ENCODE measurements at regions not wholly inside any gene's neighbourhood (a gene's known extent, or its start where the extent isn't known, plus 50 kb on each side); places are given as distances from the start of the nearest gene placed in this dataset.
"Not testable (repeated sequence)": the region's sequence is repeated elsewhere in the genome, so short reads cannot be mapped to it uniquely, and the experiment has no call there.

DNA sequence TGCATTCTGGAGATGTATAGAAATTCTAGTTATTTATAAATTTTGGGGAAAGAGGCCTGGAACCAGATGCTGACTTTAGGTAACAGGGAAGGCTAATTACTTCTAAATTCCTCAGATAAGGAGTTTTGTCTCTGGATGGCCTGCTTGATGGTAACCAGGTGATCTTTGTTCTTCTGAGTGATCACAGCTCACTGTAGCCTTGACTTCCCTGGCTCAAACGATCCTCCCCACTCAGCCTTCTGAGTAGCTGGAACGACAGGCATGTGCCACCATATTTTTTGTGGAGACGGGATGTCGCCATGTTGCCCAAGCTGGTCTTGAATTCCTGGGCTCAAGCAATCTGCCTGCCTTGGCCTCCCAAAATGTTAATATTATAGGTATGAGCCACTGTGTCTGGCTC lies 54.4 kb upstream of the MSH6 start:
- Mint-ChIP-seq H3K27me3 (no peaks in the 10 kb centered on the region), H3K4me1 (no peaks in the 10 kb centered on the region), H3K27ac (no peak overlapping the region), H3K9me3 (no peaks in the 10 kb centered on the region), H3K4me3 (no peak overlapping the region)
- ATAC-seq: no peak
- no peak for DNase-seq

DNA sequence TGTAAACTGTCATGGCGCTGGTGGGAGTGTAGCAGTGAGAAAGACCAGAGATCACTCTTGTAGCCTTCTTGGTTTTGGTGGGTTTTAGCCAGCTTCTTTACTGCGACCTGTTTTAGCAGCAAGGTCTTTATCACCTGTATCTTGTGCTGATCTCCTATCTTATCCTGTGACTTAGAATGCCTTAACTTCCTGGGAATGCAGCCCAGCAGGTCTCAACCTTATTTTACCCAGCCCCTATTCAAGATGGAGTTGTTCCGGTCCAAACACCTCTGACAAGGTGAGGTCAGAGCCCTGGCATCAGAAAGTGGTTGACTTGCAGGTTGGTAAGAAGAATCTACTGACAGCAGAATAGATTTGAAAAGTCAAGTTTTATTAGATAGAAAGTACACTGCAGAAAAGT lies 55.0 kb upstream of the MSH6 start:
- ATAC-seq (no peak), DNase-seq (no peak)
- H3K27me3 Mint-ChIP-seq: no peaks in the 10 kb centered on the region
- H3K9me3 Mint-ChIP-seq: no peaks in the 10 kb centered on the region
- no peak overlapping the region for H3K4me3 Mint-ChIP-seq
- no peaks in the 10 kb centered on the region for H3K4me1 Mint-ChIP-seq
- no peak overlapping the region for H3K27ac Mint-ChIP-seq

DNA sequence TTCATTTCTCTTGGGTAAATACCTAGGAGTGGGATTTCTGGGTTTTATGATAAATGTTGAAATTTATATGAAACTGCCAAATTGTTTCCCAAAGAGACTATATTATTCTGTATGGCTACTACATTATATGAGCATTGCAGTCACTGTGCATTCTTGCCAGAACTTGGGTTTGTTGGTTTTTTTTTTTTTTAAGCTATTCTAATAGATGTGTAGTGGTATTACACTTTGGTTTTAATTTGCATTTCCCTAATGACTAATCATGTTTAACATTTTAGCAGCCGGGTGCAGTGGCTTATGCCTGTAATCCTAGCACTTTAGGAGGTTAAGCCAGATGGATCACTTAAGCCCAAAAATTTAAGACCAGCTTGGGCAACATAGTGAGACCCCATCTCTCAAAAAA lies 56.0 kb upstream of the MSH6 start:
- not testable (repeated sequence) for DNase-seq, H3K27ac Mint-ChIP-seq, ATAC-seq, H3K9me3 Mint-ChIP-seq, H3K4me1 Mint-ChIP-seq, H3K27me3 Mint-ChIP-seq, H3K4me3 Mint-ChIP-seq

DNA sequence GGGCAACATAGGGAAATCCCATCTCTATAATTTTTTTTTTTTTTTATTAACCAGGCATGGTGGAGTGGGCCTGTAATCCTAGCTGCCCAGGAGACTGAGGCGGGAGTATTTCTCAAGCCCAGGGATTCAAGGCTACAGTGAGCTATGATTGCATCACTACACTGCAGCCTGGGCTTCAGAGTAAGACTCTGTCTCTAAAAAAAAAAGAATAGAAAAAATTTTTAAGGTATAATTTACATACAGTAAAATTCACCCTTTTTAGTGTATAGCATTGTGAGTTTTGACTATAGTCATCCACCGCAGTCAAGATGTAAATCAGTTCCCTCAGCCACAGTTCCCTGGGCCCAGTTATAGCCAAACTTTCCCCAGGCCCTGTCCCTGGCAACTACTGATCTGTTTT lies 57.1 kb upstream of the MSH6 start:
- Mint-ChIP-seq H3K27ac (no peak overlapping the region), H3K27me3 (no peaks in the 10 kb centered on the region), H3K4me3 (no peak overlapping the region), H3K4me1 (no peaks in the 10 kb centered on the region), H3K9me3 (no peaks in the 10 kb centered on the region)
- ATAC-seq (no peak), DNase-seq (no peak)

DNA sequence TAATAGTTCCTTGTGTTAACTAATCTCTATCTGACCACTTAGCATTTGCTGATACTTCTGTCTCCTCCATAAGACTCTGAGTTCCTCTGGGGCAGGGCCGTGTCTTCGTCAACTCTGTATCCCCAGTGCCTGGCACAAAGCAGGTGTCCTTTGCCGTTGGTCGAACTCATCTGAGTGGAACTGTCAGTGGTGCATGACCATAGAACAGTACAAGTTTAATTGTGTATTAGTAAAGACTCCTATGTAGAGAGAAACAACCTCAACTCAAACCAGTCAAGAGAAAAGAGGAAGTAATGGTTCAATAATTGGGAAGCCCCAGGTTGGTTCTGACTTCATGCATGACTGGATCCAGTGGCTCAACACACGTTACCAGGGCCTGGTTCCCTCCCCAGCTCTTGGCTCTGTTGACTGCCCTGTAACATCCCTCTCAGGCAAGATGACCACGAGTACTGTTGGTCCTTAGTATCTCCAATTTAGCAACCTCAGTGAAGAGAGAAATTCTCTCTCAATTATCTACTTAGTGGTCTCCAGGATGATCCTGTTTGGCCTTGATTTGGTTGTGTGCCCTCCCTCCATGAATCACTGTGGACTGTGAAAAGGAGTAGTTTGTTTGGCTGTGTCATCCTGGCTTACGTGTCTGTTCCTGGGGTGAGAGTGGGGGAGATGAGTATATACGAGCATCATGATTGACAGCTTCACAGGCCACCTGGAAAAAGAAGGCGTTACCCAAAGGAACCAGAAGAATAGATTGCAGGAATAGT lies 58.5 kb upstream of the MSH6 start:
- no peaks in the 10 kb centered on the region for H3K27me3 Mint-ChIP-seq
- no peak overlapping the region for H3K4me3 Mint-ChIP-seq
- DNase-seq (no peak), ATAC-seq (no peak)
- H3K4me1 Mint-ChIP-seq: no peaks in the 10 kb centered on the region
- H3K27ac Mint-ChIP-seq: no peak overlapping the region
- no peaks in the 10 kb centered on the region for H3K9me3 Mint-ChIP-seq

DNA sequence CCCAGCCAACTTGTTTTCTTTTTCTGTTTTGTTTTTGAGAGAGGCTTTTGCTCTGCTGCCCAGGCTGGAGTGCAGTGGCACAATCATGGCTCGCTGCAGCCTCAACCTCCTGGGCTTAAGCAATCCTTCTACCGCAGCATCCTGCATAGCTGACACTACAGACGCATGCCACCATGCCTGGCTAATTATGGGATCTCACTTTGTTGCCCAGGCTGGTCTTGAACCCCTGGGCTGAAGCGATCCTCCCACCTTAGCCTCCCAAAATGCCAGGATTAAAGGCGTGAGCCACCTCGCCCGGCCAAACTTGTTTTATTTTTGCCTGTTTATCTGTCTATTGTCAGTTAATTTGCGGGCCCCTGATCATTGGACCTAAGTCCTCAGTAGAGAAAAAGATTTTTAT lies 61.6 kb upstream of the MSH6 start:
- H3K27me3 Mint-ChIP-seq: no peaks in the 10 kb centered on the region
- H3K4me3 Mint-ChIP-seq: no peak overlapping the region
- DNase-seq: no peak
- H3K9me3 Mint-ChIP-seq: no peaks in the 10 kb centered on the region
- no peak overlapping the region for H3K27ac Mint-ChIP-seq
- ATAC-seq: no peak
- H3K4me1 Mint-ChIP-seq: no peaks in the 10 kb centered on the region

DNA sequence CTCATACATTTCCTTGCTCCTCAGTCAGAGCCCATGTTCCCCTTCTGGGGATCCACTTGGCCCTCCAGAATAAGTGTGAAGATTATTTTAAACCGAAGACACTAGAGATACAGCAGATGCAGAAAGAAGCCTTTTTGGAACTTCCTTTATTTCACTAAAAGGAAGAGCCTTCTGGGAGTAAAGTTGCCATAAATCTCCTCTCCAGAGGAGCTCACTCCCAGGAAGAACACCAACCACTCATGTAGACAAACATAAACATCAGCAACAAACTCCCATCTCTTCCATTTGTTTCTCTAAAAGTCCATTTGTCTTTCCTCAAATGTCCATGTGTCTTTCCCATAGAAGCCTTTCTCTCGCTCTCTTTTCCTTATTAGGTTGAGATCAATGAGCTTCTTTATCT lies 62.4 kb upstream of the MSH6 start:
- H3K27me3 Mint-ChIP-seq: no peaks in the 10 kb centered on the region
- H3K4me1 Mint-ChIP-seq: no peaks in the 10 kb centered on the region
- H3K9me3 Mint-ChIP-seq: no peaks in the 10 kb centered on the region
- no peak for ATAC-seq
- H3K27ac Mint-ChIP-seq: no peak overlapping the region
- DNase-seq: no peak
- no peak overlapping the region for H3K4me3 Mint-ChIP-seq

DNA sequence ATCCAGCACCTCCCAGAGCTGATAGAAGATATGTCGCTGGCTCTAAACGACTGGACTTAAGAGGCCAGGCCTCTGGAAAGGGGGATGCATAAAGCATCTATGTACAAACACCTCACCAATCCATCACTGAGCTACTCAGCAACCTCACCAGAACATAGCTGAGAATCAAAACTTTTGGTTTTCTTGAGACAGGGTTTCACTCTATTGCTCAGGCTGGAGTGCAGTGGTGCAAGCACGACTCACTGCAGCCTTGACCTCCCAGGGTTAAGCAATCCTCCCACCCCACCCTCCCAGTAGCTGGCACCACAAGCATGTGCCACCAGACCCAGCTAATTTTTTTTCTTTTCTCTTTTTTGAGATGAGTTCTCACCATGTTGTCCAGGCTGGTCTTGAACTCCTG lies 62.9 kb upstream of the MSH6 start:
- DNase-seq: no peak
- Mint-ChIP-seq H3K9me3 (no peaks in the 10 kb centered on the region), H3K4me1 (no peaks in the 10 kb centered on the region), H3K27ac (no peak overlapping the region), H3K4me3 (no peak overlapping the region), H3K27me3 (no peaks in the 10 kb centered on the region)
- no peak for ATAC-seq

DNA sequence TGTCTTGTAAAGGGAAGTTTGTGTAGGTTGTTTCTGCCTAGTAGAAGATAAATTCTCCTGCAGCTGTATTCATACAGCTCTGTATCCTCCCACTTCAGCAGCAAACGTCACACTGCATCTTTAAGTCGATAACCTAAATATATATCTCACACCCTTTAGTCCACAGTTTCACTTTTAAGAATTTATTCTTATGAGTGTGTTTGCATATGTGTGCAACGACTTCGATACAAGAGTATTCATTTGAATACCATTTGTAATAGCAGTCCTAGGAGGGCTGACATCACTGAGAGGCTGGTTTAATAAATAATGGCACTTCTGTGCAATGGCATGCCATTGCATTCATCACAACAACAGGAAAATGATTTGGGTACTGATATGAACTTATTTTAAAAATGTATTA lies 63.8 kb upstream of the MSH6 start:
- Mint-ChIP-seq H3K9me3 (no peaks in the 10 kb centered on the region), H3K4me3 (no peak overlapping the region), H3K27me3 (no peaks in the 10 kb centered on the region), H3K27ac (no peak overlapping the region), H3K4me1 (no peaks in the 10 kb centered on the region)
- ATAC-seq: no peak
- no peak for DNase-seq

DNA sequence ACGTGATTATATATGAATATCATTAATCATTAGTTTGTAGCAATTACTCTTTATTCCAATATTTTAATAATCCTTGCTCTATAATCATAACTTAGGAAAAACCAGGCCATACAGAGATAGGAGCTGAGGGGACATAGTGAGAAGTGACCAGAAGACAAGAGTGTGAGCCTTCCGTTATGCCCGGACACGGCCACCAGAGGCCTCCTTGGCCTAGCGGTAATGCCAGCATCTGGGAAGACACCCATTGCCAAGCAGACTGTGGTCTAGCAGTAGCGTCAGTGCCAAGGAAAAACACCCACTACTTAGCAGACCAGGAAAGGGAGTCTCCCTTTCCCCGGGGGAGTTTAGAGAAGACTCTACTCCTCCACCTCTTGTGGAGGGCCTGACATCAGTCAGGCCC lies 66.6 kb upstream of the MSH6 start:
- not testable (repeated sequence) for DNase-seq, H3K9me3 Mint-ChIP-seq, H3K27ac Mint-ChIP-seq, H3K4me3 Mint-ChIP-seq, H3K27me3 Mint-ChIP-seq, ATAC-seq, H3K4me1 Mint-ChIP-seq

DNA sequence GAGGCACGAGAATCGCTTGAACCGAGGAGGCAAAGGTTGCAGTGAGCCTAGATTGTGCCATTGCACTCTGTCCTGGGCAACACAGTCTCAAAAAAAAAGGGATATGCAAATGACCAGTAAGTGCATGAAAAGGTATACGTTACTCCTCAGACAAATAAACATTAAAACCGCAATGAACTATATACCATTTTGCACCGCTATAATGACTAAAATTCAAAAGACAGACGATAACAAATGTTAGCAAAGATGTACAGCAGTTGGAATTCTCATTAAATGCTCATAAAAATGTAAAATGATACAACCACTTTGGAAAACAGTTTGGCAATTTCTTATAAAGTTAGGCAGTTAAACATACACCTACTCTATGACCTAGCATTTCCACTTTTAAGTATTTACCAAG lies 67.4 kb upstream of the MSH6 start:
- H3K9me3 Mint-ChIP-seq: no peaks in the 10 kb centered on the region
- ATAC-seq: no peak
- no peaks in the 10 kb centered on the region for H3K4me1 Mint-ChIP-seq
- H3K27me3 Mint-ChIP-seq: no peaks in the 10 kb centered on the region
- H3K4me3 Mint-ChIP-seq: no peak overlapping the region
- H3K27ac Mint-ChIP-seq: no peak overlapping the region
- DNase-seq: no peak

DNA sequence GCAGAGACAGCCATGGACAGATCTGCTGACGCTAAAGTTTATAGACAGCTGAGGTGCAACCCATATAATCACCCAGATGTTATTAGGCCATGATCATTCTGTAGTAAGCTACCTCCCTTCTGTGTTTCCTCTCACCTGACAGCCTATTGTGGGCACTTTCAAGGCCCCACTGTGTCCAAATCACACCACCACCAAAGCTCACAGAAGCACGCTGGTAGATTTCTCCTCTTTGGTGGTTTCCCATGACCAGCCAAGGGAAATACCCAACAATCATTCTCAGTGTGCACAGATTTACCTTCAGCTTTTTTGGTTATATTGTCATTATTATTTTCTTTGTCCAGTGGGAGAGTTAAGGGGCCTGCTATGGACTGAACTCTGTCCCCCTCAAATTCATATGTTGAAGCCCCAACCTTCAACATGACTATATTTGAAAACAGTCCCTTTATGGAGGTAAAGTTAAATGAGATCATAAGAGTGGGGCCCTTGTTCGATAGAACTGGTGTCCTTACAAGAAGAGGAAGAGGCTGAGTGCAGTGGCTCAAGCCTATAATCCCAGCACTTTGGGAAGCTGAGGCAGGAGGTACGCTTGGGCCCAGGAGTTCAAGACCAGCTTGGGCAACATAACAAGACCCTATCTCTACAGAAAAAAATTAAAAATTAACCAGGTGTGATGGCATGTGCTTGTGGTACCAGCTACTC lies 74.0 kb upstream of the MSH6 start:
- Mint-ChIP-seq H3K27me3 (no peaks in the 10 kb centered on the region), H3K9me3 (no peaks in the 10 kb centered on the region), H3K4me1 (no peaks in the 10 kb centered on the region), H3K4me3 (no peak overlapping the region), H3K27ac (no peak overlapping the region)
- DNase-seq (no peak), ATAC-seq (peak; percentile 49)

DNA sequence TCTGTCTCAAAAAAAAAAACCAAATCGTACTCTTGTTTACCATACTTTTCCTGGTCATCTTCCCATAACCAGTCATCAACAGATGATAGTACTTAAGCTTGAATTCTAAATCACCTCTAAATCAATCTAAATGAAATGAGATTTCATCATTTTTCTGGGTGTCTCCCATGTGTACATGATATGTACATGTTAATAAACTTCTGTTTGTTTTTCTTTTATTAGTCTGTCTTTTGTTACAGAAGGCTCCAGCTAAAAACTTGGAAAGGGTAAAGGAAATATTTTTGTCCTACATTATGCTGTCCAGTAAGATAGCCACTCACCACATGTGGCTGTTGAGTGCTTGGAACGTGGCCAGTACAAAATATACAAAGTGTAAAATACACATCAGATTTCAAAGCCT lies 78.7 kb upstream of the MSH6 start:
- no peak for DNase-seq
- H3K4me3 Mint-ChIP-seq: no peak overlapping the region
- H3K9me3 Mint-ChIP-seq: no peaks in the 10 kb centered on the region
- no peak overlapping the region for H3K27ac Mint-ChIP-seq
- ATAC-seq: no peak
- no peaks in the 10 kb centered on the region for H3K4me1 Mint-ChIP-seq
- no peaks in the 10 kb centered on the region for H3K27me3 Mint-ChIP-seq

DNA sequence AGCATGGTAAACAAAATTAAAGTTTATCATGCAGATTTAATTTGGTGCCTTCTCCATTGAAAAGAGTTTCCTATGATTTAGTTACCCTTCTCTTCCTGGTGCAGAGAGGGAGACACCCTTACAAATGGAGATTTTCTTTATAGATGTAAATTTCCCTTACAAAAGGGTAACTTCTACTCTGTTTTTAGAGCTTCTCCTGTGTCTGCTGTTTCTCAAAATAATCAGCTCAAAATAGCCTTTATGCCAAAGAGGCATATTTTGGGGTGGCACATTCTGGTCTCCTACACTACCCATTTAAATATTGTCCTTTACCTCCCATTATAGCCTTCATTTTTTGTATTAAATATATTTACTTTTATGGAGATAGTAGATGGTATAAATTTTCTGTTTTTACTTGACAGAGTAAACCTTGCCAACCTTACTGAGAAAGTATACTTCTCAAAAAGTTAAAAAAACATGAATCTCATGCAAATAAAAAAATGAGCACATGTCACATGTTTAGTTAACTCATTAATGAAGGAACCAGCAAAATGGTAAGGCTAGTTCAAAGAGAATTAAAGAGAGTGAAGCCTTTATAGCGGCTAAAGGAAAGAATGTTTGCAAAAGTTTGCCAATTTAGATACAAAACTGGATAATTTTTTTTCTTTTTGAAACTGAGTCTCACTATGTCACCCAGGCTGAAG lies 83.3 kb upstream of the MSH6 start:
- ATAC-seq (no peak), DNase-seq (no peak)
- no peaks in the 10 kb centered on the region for H3K9me3 Mint-ChIP-seq
- H3K27ac Mint-ChIP-seq: no peak overlapping the region
- no peaks in the 10 kb centered on the region for H3K4me1 Mint-ChIP-seq
- H3K4me3 Mint-ChIP-seq: no peak overlapping the region
- H3K27me3 Mint-ChIP-seq: peaks cover 26% of the 10 kb centered on the region

DNA sequence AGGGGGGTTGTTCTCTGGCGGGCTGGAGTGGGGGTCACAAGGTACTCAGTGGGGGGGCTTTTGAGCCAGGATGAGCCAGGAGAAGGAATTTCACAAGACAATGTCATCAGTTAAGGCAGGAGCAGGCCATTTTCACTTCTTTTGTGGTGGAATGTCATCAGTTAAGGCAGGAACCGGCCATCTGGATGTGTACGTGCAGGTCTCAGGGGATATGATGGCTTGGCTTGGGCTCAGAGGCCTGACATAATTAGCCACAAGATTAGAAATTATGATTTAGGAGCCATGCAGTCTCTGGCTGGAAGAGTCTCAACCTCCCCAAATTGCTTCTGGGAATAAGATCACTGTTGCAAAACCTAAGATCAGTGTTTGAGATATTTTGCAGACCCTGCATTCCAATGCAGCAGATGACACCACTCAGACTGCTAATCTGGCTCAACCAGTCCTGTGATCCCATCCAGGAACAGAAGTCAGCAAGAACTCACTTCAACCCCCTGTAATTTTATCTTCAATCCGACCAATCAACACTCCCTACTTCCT lies 84.4 kb upstream of the MSH6 start:
- ATAC-seq, H3K4me3 Mint-ChIP-seq, H3K27ac Mint-ChIP-seq, H3K4me1 Mint-ChIP-seq, H3K9me3 Mint-ChIP-seq, DNase-seq: not testable (repeated sequence)
- H3K27me3 Mint-ChIP-seq: peaks cover 35% of the 10 kb centered on the region
